K562 (cell line): ENCODE measurements at regions not wholly inside any gene's neighbourhood (a gene's known extent, or its start where the extent isn't known, plus 50 kb on each side); places are given as distances from the start of the nearest gene placed in this dataset.

Experiments used
- ATAC-seq: fragments of 200-7000 bp; cut with Tn5 transposase; 3 replicates; pipeline ENCODE4 v1.9.1; 2020; ENCODE audit warnings: moderate library complexity
- BruUV-seq: library from RNA; stranded (reverse); fragments of 400-500 nt; replicated peaks from 2 replicates; lab custom pipeline; 2021; lab: Mats Ljungman, UMichigan
- CTCF ChIA-PET: fragments of 300-600 bp; formaldehyde crosslinking; extraction: SDS; loops from one replicate; lab custom pipeline; 2021; ENCODE audit warnings: low intra/inter-chr PET ratio; lab: Yijun Ruan, JAX
- POLR2A ChIA-PET: fragments of 300-600, 350-650 bp; sonication (Branson Sonifier 250); formaldehyde crosslinking; extraction: SDS; loops from one replicate; lab custom pipeline; 2021; ENCODE audit warnings: antibody characterized with exemption, inconsistent platforms; lab: Yijun Ruan, JAX
- DNase-seq, 4 experiments: peaks; one replicate each; pipeline versions ENCODE4 v3.0.0 to v3.0.0-alpha.2; 2011 to 2018; ENCODE audit warnings: low spot score in 3 of 4, mixed read lengths in 3 of 4; ENCODE audit errors: extremely low read depth in 1 of 4
- FAIRE-seq: peaks from 2 replicates; lab custom pipeline; 2011; peaks lifted over from hg19 to GRCh38; lab: Jason Lieb, UNC
- H2AFZ ChIP-seq: 2 replicates; pipeline ENCODE4 v1.6.0; 2011; ENCODE audit warnings: low read depth, low read length, control low read depth, inconsistent platforms
- H3K27ac ChIP-seq: fragments of 200-600 bp; 3 replicates; pipeline ENCODE4 v1.8.0; 2011; ENCODE audit warnings: low read depth, mild to moderate bottlenecking, control low read depth, inconsistent platforms, low read length, moderate library complexity, mixed read lengths; ENCODE audit errors: extremely low read depth
- H3K27me3 ChIP-seq, 2 experiments: fragments of 300-600 bp in 1 of 2; 2 replicates in 1 of 2; 3 replicates in 1 of 2; pipeline versions ENCODE4 v1.6.0 to v1.8.0; 2011; ENCODE audit warnings: inconsistent platforms in 2 of 2, low read length in 2 of 2, mild to moderate bottlenecking in 1 of 2, mixed read lengths in 1 of 2, moderate library complexity in 1 of 2; ENCODE audit not compliant: control insufficient read depth in 2 of 2, insufficient read depth in 2 of 2
- H3K36me3 ChIP-seq: fragments of 300-600 bp; 3 replicates; pipeline ENCODE4 v1.8.0; 2011; ENCODE audit warnings: mild to moderate bottlenecking, low read length, inconsistent platforms; ENCODE audit not compliant: control insufficient read depth, insufficient read depth
- H3K4me1 ChIP-seq, 2 experiments: fragments of 200-600 bp in 1 of 2; replicated peaks in 1 of 2; 2 replicates in 1 of 2; 3 replicates in 1 of 2; pipeline versions ENCODE4 v1.5.1 to v1.8.0; 2011; ENCODE audit warnings: inconsistent platforms in 2 of 2, low read length in 2 of 2, mild to moderate bottlenecking in 1 of 2, mixed read lengths in 1 of 2, moderate library complexity in 1 of 2; ENCODE audit not compliant: control insufficient read depth in 2 of 2, insufficient read depth in 2 of 2
- H3K4me2 ChIP-seq: 2 replicates; pipeline ENCODE4 v1.6.1; 2011; ENCODE audit warnings: low read length, control low read depth, inconsistent platforms, mixed read lengths; ENCODE audit not compliant: insufficient read depth
- H3K4me3 ChIP-seq: fragments of 200-600 bp; sonication (generic), shearing (Covaris generic); 2 replicates; pipeline ENCODE4 v1.5.1; 2016; ENCODE audit warnings: control low read depth, inconsistent platforms
- H3K79me2 ChIP-seq: fragments of 200-600 bp; 3 replicates; pipeline ENCODE4 v1.8.0; 2011; ENCODE audit warnings: low read length, inconsistent platforms; ENCODE audit not compliant: control insufficient read depth, insufficient read depth
- H3K9ac ChIP-seq, 2 experiments: 2 replicates each; pipeline versions ENCODE4 v1.6.0 to v1.6.1; 2011; ENCODE audit warnings: low read depth in 2 of 2, low read length in 2 of 2, control low read depth in 1 of 2, inconsistent platforms in 1 of 2, mild to moderate bottlenecking in 1 of 2, mixed read lengths in 1 of 2; ENCODE audit not compliant: insufficient read depth in 1 of 2
- H3K9me1 ChIP-seq: one replicate; pipeline ENCODE4 v1.6.0; 2011; ENCODE audit warnings: inconsistent platforms, mild to moderate bottlenecking, low read length, moderate library complexity; ENCODE audit not compliant: control insufficient read depth, insufficient read depth
- H3K9me3 ChIP-seq: replicated peaks from 2 replicates; pipeline ENCODE4 v1.5.1; 2011; ENCODE audit warnings: low read depth, low read length, inconsistent platforms; ENCODE audit not compliant: control insufficient read depth, insufficient read depth
- H4K20me1 ChIP-seq: replicated peaks from 2 replicates; pipeline ENCODE4 v1.6.1; 2011; ENCODE audit warnings: low read length, inconsistent platforms, mixed read lengths; ENCODE audit not compliant: control insufficient read depth, insufficient read depth
- CCAR2 ChIP-seq: fragments of 200-400 bp; formaldehyde crosslinking; IDR thresholded peaks from 2 replicates; pipeline ENCODE4 v1.6.1; 2017; ENCODE audit warnings: mild to moderate bottlenecking, low read depth, low read length
- HCFC1 ChIP-seq: IDR thresholded peaks from 2 replicates; pipeline ENCODE4 v1.6.1; 2012; ENCODE audit warnings: low read depth, low read length, improper control_type of control experiment
- KLF1 ChIP-seq: fragments of 450-650 bp; IDR thresholded peaks from 2 replicates; pipeline ENCODE4 v1.6.1; 2016; ENCODE audit warnings: missing genetic modification characterization, missing compliant biosample characterization
- ZNF274 ChIP-seq: IDR thresholded peaks from 2 replicates; pipeline ENCODE4 v1.6.1; 2011; ENCODE audit warnings: low read depth, mild to moderate bottlenecking, low read length, moderate library complexity, borderline replicate concordance
- WGBS: fragments of 100-300 bp; shearing (Covaris generic); methylation state at CpG from one replicate; pipeline ENCODE4 v1.1.6; 2016; ENCODE audit warnings: low coverage, mixed read lengths; ENCODE audit not compliant: insufficient coverage; ENCODE audit errors: missing lambda C conversion rate; 5-methylcytosine and 5-hydroxymethylcytosine counted together
- in situ Hi-C: fragments of 300-500 bp; cut with MboI; formaldehyde crosslinking; loops from 4 replicates; pipeline ENCODE4 v1.15.0; 2018; ENCODE audit warnings: inconsistent platforms, mixed read lengths
- intact Hi-C: fragments of 100-400 bp; cut with micrococcal nuclease; formaldehyde crosslinking; loops from 2 replicates; pipeline ENCODE4 v1.14.2; 2022
- TF ChIP-seq, protein P1 (sequence below): IDR thresholded peaks from 2 replicates; pipeline ENCODE4 v1.6.1; 2016; ENCODE audit warnings: missing genetic modification characterization, missing compliant biosample characterization
- TF ChIP-seq, protein P2 (sequence below): sonication (generic); formaldehyde crosslinking; IDR thresholded peaks from 2 replicates; pipeline ENCODE4 v1.8.1; 2022; ENCODE audit warnings: missing genetic modification reagents
- TF ChIP-seq, protein P3 (sequence below): fragments of 250-450 bp; sonication (Bioruptor Pico); IDR thresholded peaks from 2 replicates; pipeline ENCODE4 v1.8.0; 2021; ENCODE audit warnings: moderate library complexity, mild to moderate bottlenecking, inconsistent platforms

DNA sequence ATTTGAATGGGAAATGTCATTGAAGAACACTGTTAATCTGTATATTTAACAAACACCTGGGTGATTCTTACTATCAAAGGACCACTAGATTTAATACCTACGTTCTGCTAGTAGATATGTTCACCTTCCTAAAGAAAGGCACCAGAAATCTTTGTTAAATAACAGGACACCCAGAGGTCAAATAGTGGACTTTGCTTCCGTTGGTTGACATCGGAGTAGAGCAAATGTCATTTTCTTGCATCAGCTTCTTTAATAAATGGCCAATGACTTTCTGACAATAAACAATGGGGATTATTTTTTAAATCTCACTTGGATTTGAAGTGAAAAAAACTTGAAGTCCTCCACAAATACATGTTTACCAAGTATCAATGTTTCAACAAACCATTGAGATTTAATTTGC lies 111.1 kb downstream of the LACC1 start:
- DNase-seq (no peak), ATAC-seq (no peak), FAIRE-seq (no peak)
- intact Hi-C loops (no loop called here), in situ Hi-C loops (no loop called here)
- H3K9ac ChIP-seq: no peak overlapping the region
- POLR2A ChIA-PET: no interaction called here
- TF ChIP-seq CCAR2: no peak
- TF ChIP-seq, protein P1, sequence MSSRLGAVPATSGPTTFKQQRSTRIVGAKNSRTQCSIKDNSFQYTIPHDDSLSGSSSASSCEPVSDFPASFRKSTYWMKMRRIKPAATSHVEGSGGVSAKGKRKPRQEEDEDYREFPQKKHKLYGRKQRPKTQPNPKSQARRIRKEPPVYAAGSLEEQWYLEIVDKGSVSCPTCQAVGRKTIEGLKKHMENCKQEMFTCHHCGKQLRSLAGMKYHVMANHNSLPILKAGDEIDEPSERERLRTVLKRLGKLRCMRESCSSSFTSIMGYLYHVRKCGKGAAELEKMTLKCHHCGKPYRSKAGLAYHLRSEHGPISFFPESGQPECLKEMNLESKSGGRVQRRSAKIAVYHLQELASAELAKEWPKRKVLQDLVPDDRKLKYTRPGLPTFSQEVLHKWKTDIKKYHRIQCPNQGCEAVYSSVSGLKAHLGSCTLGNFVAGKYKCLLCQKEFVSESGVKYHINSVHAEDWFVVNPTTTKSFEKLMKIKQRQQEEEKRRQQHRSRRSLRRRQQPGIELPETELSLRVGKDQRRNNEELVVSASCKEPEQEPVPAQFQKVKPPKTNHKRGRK: no peak
- TF ChIP-seq, protein P2, sequence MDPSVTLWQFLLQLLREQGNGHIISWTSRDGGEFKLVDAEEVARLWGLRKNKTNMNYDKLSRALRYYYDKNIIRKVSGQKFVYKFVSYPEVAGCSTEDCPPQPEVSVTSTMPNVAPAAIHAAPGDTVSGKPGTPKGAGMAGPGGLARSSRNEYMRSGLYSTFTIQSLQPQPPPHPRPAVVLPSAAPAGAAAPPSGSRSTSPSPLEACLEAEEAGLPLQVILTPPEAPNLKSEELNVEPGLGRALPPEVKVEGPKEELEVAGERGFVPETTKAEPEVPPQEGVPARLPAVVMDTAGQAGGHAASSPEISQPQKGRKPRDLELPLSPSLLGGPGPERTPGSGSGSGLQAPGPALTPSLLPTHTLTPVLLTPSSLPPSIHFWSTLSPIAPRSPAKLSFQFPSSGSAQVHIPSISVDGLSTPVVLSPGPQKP (CRISPR knock-in tag): no peak
- TF ChIP-seq, protein P3, sequence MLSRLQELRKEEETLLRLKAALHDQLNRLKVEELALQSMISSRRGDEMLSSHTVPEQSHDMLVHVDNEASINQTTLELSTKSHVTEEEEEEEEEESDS: no peak
- no peak for TF ChIP-seq KLF1
- no peak for TF ChIP-seq HCFC1
- TF ChIP-seq ZNF274: no peak
- no peak overlapping the region for H3K4me2 ChIP-seq
- no peaks in the 10 kb centered on the region for H4K20me1 ChIP-seq
- H3K9me3 ChIP-seq: peaks cover 2% of the 10 kb centered on the region; the same call in 1 of the 2 replicates
- no peak overlapping the region for H3K27ac ChIP-seq
- H3K9me1 ChIP-seq: no peaks in the 10 kb centered on the region
- CTCF ChIA-PET: no interaction called here
- H3K79me2 ChIP-seq: no peaks in the 10 kb centered on the region
- H2AFZ ChIP-seq: no peak overlapping the region
- no peak overlapping the region for H3K4me3 ChIP-seq
- no peaks in the 10 kb centered on the region for H3K36me3 ChIP-seq
- H3K4me1 ChIP-seq: no peaks in the 10 kb centered on the region
- 0% methylated on average over 3 of the region's 3 CpGs for WGBS
- H3K27me3 ChIP-seq: 0 out of 5 replicates have a peak, but pooled peaks cover 0 to 4% of the 10 kb centered on the region in 2 experiments
- BruUV-seq: no TSS peak
